Retinal pigment epithelial cell (primary cell): ENCODE measurements at regions not wholly inside any gene's neighbourhood (a gene's known extent, or its start where the extent isn't known, plus 50 kb on each side); places are given as distances from the start of the nearest gene placed in this dataset.
"Not testable (repeated sequence)": the region's sequence is repeated elsewhere in the genome, so short reads cannot be mapped to it uniquely, and the experiment has no call there.

Experiments used
- DNase-seq: peaks from one replicate; pipeline ENCODE4 v3.0.0-alpha.2; 2010; ENCODE audit warnings: low read depth
- H3K4me3 ChIP-seq: 2 replicates; pipeline ENCODE4 v1.5.1; 2011; ENCODE audit warnings: mild to moderate bottlenecking, low read length, control low read depth, moderate library complexity
- CTCF ChIP-seq: conservative IDR thresholded peaks from 2 replicates; pipeline ENCODE4 v1.5.1; 2011; ENCODE audit warnings: low read depth, low read length, control low read depth, inconsistent platforms

DNA sequence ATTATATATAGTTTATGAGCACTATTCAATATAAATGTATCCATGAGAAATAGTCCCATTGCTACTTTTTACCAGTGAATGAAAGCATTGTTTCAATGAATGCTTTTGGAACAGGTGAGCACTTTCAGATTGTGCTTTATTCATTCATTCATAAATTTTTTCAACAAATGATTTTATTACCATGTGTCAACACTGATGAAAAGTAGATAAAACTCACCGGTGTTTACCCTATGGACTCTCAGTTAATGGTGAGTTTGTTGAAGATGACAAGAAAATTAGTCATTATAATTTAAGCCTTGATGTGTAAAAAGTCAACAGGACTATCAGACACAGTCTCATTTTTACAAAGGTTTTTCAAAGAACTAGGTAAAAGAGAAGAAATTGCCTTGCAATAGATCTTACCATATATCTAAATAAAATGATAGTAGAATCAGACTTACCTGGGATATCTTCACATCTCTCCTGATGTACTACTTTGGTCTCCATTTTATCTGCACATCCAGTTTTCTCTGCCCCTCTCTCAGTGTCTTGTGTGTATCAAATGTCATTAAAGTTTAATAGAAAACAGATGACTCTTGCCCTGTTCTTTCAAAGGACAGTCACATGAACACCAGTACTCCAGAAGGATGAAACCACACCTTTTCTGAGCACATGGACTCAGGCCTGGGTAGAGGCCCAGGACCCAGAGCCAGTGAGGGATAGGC, 325.3 kb upstream of the RND3 start:
- H3K4me3 ChIP-seq = no peak overlapping the region
- no peak for TF ChIP-seq CTCF
- no peak for DNase-seq

DNA sequence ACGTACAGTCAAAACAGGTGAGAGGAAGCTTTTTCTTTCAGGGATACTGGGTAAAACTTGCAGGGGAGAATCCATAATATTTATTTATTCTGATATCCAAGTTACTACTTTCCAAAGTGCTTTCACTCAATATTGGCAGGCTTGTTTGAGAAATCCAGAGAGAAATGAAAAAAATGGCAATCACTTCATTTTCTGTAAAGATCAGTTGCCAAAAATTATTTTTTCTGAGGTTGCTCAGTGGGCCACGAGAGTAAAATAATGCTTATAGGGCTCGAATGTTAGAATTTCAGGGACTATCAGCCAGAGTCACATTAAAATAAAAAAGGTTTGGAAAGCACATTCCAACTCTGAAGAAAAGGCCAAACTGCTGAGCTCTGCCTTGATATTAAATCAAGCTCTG, 324.6 kb upstream of the RND3 start:
- H3K4me3 ChIP-seq = no peak overlapping the region
- TF ChIP-seq CTCF = no peak
- no peak for DNase-seq

DNA sequence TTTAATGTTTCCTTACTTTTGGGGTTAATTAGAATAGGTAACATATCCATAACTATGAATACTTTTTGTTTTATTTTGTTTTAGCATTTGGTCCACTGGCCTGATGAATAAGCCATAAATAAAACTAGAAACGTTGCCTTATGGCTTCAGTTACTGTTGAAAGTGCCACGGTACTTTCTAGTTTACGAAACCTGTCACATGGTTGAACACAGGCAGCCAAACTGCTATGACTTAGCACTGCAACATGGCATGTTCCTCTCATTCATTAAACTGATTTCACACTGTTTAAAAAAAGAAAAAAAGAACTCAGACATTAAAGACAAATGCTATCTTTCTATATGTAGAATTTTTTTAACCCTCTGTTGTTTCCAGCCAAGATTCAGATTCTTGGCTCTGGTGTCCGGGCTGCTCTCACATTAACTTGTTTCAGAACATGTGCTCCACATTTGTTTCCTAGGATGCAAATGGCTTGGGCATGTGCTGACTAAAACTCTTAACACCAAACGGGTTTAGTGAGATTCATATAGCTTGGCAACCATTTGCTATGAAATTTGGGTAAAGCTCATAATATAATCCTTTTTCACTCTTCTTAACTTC, 323.9 kb upstream of the RND3 start:
- DNase-seq = peak; percentile 5
- TF ChIP-seq CTCF = no peak

GRCh38 chr2:150809103-150809502, 321.6 kb upstream of the RND3 start:
- TF ChIP-seq CTCF = no peak

More for the DNA sequence above, 323.9 kb upstream of the RND3 start:
- H3K4me3 ChIP-seq = no peak overlapping the region

DNA sequence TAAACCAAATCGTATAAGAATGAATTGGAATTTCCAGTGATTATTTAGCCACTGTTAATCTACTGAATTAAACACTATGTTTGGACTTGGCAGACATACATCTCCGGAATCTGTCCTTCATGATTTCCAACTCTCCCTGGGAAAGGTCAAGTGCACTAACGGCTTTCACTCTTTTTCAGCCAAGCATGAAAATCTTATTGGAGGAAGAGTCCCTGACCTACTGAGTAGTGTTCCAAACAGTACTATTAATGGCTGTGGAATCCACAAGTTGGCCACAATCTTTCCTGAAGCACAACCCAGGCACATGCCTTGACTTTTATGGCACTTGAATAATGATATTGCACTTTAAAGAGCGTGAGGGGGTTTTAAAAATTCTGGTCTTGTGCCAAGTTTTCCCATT, 318.9 kb upstream of the RND3 start:
- no peak overlapping the region for H3K4me3 ChIP-seq
- no peak for TF ChIP-seq CTCF
- peak; percentile 16 for DNase-seq

More at GRCh38 chr2:150809103-150809502, 321.6 kb upstream of the RND3 start:
- H3K4me3 ChIP-seq = no peak overlapping the region
- DNase-seq = no peak

GRCh38 chr2:150803689-150804398, 316.4 kb upstream of the RND3 start:
- DNase-seq = no peak
- no peak for TF ChIP-seq CTCF
- no peak overlapping the region for H3K4me3 ChIP-seq

DNA sequence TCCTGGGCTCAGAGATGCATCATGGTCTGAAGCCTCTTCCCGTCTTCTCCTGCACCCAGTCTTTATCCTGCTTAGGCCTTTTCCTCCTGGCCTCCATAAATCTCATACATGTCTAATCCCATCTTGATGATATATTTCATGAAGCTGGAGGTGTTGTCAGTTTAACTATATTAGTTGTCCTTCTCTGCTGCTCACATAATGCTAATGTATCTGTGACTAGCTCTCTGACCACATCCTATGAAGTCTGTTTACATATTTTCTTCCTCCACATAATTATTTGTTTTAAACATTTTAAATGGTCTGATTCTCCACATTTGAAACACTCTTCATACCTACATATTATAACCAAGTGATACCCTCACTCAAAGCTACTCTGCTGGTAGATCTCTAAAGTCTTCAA, 315.2 kb upstream of the RND3 start:
- no peak overlapping the region for H3K4me3 ChIP-seq
- no peak for TF ChIP-seq CTCF
- no peak for DNase-seq

DNA sequence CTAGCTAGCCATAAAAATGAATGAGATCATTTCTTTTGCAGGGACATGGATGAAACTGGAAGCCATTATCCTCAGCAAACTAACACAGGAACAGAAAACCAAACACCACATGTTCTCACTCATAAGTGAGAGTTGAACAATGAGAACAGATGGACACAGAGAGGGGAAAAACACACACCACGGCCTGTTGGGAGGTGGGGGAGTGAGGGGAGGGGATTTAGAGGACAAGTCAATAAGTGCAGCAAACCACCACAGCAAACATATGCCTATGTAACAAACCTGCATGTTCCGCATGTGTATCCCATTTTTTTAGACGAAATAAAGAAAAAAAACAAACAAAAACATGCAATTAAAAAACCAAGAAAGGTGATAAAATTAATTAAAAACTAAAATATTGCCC, 308.8 kb upstream of the RND3 start:
- H3K4me3 ChIP-seq, DNase-seq: not testable (repeated sequence)
